22Rv1 (cell line): ENCODE measurements at regions not wholly inside any gene's neighbourhood (a gene's known extent, or its start where the extent isn't known, plus 50 kb on each side); places are given as distances from the start of the nearest gene placed in this dataset.

Source experiments
- CTCF ChIP-seq: fragments of 450-650 bp; IDR thresholded peaks from 2 replicates; pipeline ENCODE4 v1.5.1; 2017; ENCODE audit warnings: mild to moderate bottlenecking
- ZFX ChIP-seq: fragments of 450-650 bp; IDR thresholded peaks from 2 replicates; pipeline ENCODE4 v1.6.1; 2017; ENCODE audit warnings: antibody characterized with exemption, borderline replicate concordance

- TF ChIP-seq CTCF (no peak), ZFX (no peak)
These were observed 1925.8 kb upstream of the PRR20A start for GRCh38 chr13:55214841-55215345.
